Jurkat, Clone E6-1 (cell line): ENCODE measurements at regions not wholly inside any gene's neighbourhood (a gene's known extent, or its start where the extent isn't known, plus 50 kb on each side); places are given as distances from the start of the nearest gene placed in this dataset.
A peak's percentile ranks its signal among the peaks of the same experiment; 100 is the strongest.

Experiments used
- DNase-seq: peaks from one replicate; pipeline ENCODE4 v3.0.0-alpha.2; 2011; ENCODE audit warnings: low read depth, low spot score
- H3K4me3 ChIP-seq: 2 replicates; pipeline ENCODE4 v1.5.1; 2011; ENCODE audit warnings: mild to moderate bottlenecking, low read length, control low read depth, moderate library complexity

GRCh38 chr12:111103583-111103982 lies 183.2 kb upstream of the MYL2 start:
- no peak for DNase-seq
- H3K4me3 ChIP-seq: no peak overlapping the region

- DNase-seq: no peak
- H3K4me3 ChIP-seq: no peak overlapping the region
Measured at GRCh38 chr12:111102102-111102739, 181.8 kb upstream of the MYL2 start.

- no peak for DNase-seq
- H3K4me3 ChIP-seq: no peak overlapping the region
Measured at GRCh38 chr12:111101003-111101402, 180.6 kb upstream of the MYL2 start.

- no peak overlapping the region for H3K4me3 ChIP-seq
- no peak for DNase-seq
Measured at GRCh38 chr12:111100554-111100953, 180.2 kb upstream of the MYL2 start.

GRCh38 chr12:111100003-111100402 lies 179.6 kb upstream of the MYL2 start:
- H3K4me3 ChIP-seq: no peak overlapping the region
- no peak for DNase-seq

GRCh38 chr12:111099186-111099585 lies 178.8 kb upstream of the MYL2 start:
- DNase-seq: no peak
- no peak overlapping the region for H3K4me3 ChIP-seq

GRCh38 chr12:111094157-111095010 lies 174.0 kb upstream of the MYL2 start:
- no peak for DNase-seq
- no peak overlapping the region for H3K4me3 ChIP-seq

- DNase-seq: peak; percentile 34
- H3K4me3 ChIP-seq: no peak overlapping the region
Measured at GRCh38 chr12:111093428-111094142, 173.2 kb upstream of the MYL2 start.

- no peak overlapping the region for H3K4me3 ChIP-seq
- DNase-seq: no peak
Measured at GRCh38 chr12:111091051-111091450, 170.7 kb upstream of the MYL2 start.

- no peak for DNase-seq
- no peak overlapping the region for H3K4me3 ChIP-seq
Measured at GRCh38 chr12:111089616-111090015, 169.2 kb upstream of the MYL2 start.

GRCh38 chr12:111088409-111088808 lies 168.0 kb upstream of the MYL2 start:
- DNase-seq: no peak
- H3K4me3 ChIP-seq: no peak overlapping the region

GRCh38 chr12:111086947-111087700 lies 166.7 kb upstream of the MYL2 start:
- no peak for DNase-seq
- H3K4me3 ChIP-seq: no peak overlapping the region

GRCh38 chr12:111085096-111085495 lies 164.7 kb upstream of the MYL2 start:
- no peak overlapping the region for H3K4me3 ChIP-seq
- no peak for DNase-seq

GRCh38 chr12:111084605-111085004 lies 164.2 kb upstream of the MYL2 start:
- no peak overlapping the region for H3K4me3 ChIP-seq

GRCh38 chr12:111084158-111084557 lies 163.8 kb upstream of the MYL2 start:
- DNase-seq: no peak
- H3K4me3 ChIP-seq: no peak overlapping the region

More at GRCh38 chr12:111084605-111085004, 164.2 kb upstream of the MYL2 start:
- DNase-seq: no peak

GRCh38 chr12:111081600-111081999 lies 161.2 kb upstream of the MYL2 start:
- no peak for DNase-seq
- no peak overlapping the region for H3K4me3 ChIP-seq

GRCh38 chr12:111078731-111079130 lies 158.4 kb upstream of the MYL2 start:
- no peak overlapping the region for H3K4me3 ChIP-seq
- no peak for DNase-seq

GRCh38 chr12:111076611-111077451 lies 156.5 kb upstream of the MYL2 start:
- DNase-seq: no peak
- H3K4me3 ChIP-seq: no peak overlapping the region
